GM12864 (cell line): ENCODE measurements at regions not wholly inside any gene's neighbourhood (a gene's known extent, or its start where the extent isn't known, plus 50 kb on each side); places are given as distances from the start of the nearest gene placed in this dataset.
"Not testable (repeated sequence)": the region's sequence is repeated elsewhere in the genome, so short reads cannot be mapped to it uniquely, and the experiment has no call there.

ENCODE experiments used
- DNase-seq: peaks from one replicate; pipeline ENCODE4 v3.0.0-alpha.2; 2011; ENCODE audit warnings: low read depth
- H3K4me3 ChIP-seq: 2 replicates; pipeline ENCODE4 v1.5.1; 2011; ENCODE audit warnings: mild to moderate bottlenecking, low read depth, low read length, control low read depth
- CTCF ChIP-seq: IDR thresholded peaks from 2 replicates; pipeline ENCODE4 v1.5.1; 2011; ENCODE audit warnings: low read depth, mild to moderate bottlenecking, moderate library complexity, low read length, control low read depth, inconsistent platforms; ENCODE audit errors: missing control alignments

DNA sequence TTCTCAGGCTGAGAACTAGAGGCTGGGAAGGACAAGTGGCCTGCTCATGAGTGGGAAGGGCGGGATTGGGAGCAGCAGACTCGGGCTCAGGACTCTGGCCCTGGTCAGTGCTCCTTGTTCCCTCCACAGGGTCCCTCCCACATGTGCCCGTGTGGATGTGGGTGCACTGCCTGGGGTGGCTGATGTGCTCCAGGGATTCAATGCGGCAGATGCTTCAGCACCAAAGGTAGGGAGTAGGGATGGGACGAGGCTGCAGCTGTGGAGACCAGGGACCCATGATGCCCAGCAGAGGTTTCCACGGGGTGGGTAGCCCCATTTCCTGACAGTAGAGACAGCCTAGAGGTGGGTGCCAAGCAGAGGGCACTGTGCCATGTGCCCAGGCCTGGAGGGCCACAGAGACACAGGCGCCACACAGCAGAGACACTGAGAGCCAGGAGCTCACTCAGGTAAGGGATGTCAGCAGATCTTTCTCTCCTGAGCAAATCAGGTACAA, 89.5 kb downstream of the GGTLC2 start:
- DNase-seq: no peak
- no peak for TF ChIP-seq CTCF
- no peak overlapping the region for H3K4me3 ChIP-seq

DNA sequence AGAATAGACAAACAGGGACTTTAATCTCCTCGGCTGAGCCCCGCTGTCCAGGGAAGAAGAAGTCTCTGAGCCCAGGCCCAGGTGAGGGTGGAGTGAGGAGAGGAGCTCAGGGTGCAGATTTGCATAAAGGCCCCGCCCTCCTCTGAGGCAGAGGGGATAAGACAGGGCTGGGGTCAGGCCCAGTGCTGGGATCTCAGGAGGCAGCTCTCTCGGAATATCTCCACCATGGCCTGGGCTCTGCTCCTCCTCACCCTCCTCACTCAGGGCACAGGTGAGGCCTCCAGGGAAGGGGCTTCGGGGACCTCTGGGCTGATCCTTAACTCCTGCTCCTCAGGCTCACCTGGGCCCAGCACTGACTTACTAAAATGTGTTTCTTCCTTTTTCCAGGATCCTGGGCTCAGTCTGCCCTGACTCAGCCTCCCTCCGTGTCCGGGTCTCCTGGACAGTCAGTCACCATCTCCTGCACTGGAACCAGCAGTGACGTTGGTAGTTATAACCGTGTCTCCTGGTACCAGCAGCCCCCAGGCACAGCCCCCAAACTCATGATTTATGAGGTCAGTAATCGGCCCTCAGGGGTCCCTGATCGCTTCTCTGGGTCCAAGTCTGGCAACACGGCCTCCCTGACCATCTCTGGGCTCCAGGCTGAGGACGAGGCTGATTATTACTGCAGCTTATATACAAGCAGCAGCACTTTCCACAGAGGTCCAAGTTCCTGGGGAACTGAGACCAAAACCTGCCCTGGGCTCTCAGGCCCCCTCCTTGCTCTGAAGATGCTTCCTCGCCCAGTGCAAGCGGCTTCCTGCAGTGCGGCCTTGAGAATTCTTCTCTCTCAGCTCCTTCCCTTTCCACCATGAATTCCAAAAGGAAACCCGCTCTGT, 90.2 kb downstream of the GGTLC2 start:
- DNase-seq: not testable (repeated sequence)

GRCh38 chr22:22735276-22735675, 90.9 kb downstream of the GGTLC2 start:
- not testable (repeated sequence) for DNase-seq, H3K4me3 ChIP-seq

More for the DNA sequence above, 90.2 kb downstream of the GGTLC2 start:
- H3K4me3 ChIP-seq: not testable (repeated sequence)

DNA sequence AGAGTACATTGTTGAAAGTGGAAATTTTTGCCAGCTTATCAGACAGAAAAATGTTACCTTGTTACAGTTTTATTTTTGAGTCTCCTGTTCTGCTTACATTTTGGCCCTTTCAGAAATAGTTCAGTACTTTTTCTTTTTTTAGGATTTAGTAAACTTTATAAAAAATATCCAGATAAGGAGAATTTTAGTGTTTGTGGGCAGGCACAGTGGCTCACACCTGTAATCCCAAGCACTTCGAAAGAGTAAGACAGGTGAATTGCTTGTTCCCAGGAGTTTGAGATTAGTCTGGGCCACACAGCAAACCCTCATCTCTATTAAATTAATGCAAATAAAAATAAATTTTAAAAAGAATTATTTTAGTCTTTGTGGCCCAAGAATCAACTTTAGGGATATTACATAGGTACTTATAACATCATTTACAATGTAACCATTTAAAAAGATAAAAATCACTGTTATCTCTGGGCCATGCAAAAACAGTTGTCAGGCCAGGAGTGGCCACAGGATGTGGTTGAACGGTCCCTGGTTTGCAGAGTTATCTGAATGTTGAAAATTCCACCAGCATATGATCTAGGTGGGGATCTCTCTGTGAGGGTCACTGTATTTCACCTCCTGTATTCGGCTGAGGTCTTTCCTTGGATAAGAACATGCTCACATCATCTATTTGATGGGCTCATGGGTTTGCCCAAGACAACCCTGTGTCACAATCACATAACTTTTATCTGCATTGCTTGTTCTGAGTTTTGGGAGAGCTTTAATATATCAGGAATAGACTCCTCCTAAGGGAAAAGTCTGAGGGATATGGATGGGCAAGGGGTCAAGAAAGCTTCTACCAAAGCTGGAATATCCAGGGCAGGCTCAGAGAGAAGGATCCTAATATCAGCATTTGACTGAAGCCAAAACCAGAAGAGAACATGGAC, 91.5 kb downstream of the GGTLC2 start:
- H3K4me3 ChIP-seq: no peak overlapping the region
- TF ChIP-seq CTCF: no peak
- no peak for DNase-seq

DNA sequence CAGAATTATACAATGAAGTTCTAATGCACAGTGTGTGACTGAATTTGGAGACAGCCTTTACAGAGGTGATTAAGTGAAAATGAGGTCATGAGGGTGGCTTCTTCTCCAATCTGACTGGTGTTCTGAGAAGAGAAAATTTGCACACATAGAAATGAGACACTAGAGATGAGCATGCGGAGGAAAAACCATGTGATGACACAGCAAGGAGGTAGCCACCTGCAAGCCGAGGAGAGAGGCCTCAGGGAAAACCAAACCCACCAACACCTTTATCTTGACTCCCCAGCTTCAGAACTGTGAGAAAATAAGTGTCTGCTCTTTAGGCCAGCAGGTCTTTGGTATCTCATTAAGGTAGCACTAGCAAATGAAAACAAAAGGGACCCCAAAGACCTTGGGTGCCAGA, 93.2 kb downstream of the GGTLC2 start:
- H3K4me3 ChIP-seq: no peak overlapping the region
- no peak for DNase-seq
- no peak for TF ChIP-seq CTCF

DNA sequence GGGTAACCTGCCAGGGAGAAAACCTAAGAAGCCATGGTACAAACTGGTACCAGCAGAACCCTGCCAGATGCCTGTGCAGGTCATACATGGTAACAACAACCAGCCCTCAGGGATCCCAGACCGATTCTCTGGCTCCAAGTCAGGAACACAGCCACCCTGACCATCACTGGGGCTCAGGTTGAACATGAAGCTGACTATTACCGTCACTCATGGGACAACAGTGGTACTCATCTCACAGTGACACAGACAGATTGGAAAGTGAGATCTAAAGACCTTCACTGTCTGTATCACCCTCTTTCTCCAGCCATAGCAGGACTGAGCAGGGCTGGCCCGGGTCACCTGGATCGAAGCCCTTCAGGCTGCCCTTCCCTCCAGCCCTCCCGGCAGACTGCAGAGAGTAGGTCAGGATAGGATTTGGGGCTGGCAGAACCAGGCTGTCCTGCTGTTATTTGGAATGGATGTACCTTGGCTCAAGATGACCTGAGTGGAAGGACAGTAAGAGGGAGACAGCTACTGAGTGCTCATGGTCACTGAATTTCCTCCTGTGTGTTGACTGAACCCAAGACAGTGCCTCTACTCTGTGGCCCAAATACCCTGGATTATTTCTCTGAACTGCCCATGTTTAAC, 94.7 kb downstream of the GGTLC2 start:
- no peak for TF ChIP-seq CTCF
- H3K4me3 ChIP-seq: no peak overlapping the region
- DNase-seq: no peak

DNA sequence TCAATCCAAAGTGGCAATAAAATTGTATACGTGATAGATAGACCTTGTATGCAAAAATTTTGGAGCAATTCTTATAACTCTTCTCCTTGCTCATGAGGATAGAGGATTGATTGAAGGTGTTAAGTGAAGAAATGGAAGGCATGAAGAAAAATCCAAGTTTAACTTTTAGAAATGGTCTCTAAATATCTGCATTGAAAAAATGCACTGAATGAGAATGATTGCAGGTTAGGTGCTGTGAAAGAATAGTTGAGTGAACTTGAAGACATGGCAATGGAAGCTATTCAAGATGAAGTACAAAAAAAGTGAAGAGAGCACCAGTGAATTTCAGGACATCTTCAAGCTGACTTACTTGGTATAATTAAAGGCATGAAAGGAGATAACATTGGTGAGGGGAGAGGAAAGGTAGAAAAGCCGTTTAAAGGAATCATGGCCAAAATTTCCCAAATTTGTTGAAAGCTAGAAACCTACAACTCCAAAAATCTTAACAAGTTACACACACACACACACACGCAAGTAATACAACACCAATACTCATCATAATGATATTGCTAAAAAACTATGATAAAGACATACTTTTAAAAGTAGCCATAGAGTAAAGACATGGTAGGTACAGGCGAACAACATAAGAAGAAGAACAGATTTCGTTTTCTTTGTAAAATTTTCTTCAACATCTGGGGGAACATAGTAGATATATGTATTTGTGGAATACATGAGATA, 96.3 kb downstream of the GGTLC2 start:
- H3K4me3 ChIP-seq: no peak overlapping the region
- no peak for DNase-seq
- TF ChIP-seq CTCF: no peak
